Kidney glomerular epithelial cell (primary cell): ENCODE measurements at regions not wholly inside any gene's neighbourhood (a gene's known extent, or its start where the extent isn't known, plus 50 kb on each side); places are given as distances from the start of the nearest gene placed in this dataset.

ENCODE experiments used
- DNase-seq: peaks from one replicate; lab custom pipeline; 2025; lab: John Stamatoyannopoulos, UW

GRCh38 chr12:3961591-3961990 lies 88.4 kb upstream of the PARP11 start:
- DNase-seq = no peak

GRCh38 chr12:3959799-3960560 lies 86.8 kb upstream of the PARP11 start:
- DNase-seq = no peak

GRCh38 chr12:3958534-3958933 lies 85.3 kb upstream of the PARP11 start:
- no peak for DNase-seq

- no peak for DNase-seq
Measured at GRCh38 chr12:3951380-3952135, 78.4 kb upstream of the PARP11 start.

- no peak for DNase-seq
Measured at GRCh38 chr12:3950714-3951320, 77.6 kb upstream of the PARP11 start.

GRCh38 chr12:3947781-3948180 lies 74.6 kb upstream of the PARP11 start:
- DNase-seq = no peak

GRCh38 chr12:3945671-3946070 lies 72.5 kb upstream of the PARP11 start:
- DNase-seq = no peak

- no peak for DNase-seq
Measured at GRCh38 chr12:3944620-3945019, 71.4 kb upstream of the PARP11 start.

- no peak for DNase-seq
Measured at GRCh38 chr12:3938042-3938544, 64.9 kb upstream of the PARP11 start.

GRCh38 chr12:3935078-3935477 lies 61.9 kb upstream of the PARP11 start:
- no peak for DNase-seq

- no peak for DNase-seq
Measured at GRCh38 chr12:3933819-3934192, 60.6 kb upstream of the PARP11 start.

GRCh38 chr12:3933074-3933818 lies 60.0 kb upstream of the PARP11 start:
- DNase-seq = no peak

GRCh38 chr12:3931776-3932175 lies 58.6 kb upstream of the PARP11 start:
- DNase-seq = no peak

- DNase-seq = no peak
Measured at GRCh38 chr12:3931206-3931605, 58.0 kb upstream of the PARP11 start.

- DNase-seq = no peak
Measured at GRCh38 chr12:3929875-3930615, 56.8 kb upstream of the PARP11 start.

GRCh38 chr12:3928538-3929184 lies 55.5 kb upstream of the PARP11 start:
- no peak for DNase-seq

GRCh38 chr12:3925621-3926020 lies 52.4 kb upstream of the PARP11 start:
- no peak for DNase-seq

- no peak for DNase-seq
Measured at GRCh38 chr12:3924761-3925160, 51.6 kb upstream of the PARP11 start.

GRCh38 chr12:3923021-3923420 lies 49.8 kb upstream of the PARP11 start:
- no peak for DNase-seq
